ENCODE measurements at regions not wholly inside any gene's neighbourhood (a gene's known extent, or its start where the extent isn't known, plus 50 kb on each side); places are given as distances from the start of the nearest gene placed in this dataset.
A peak's percentile ranks its signal among the peaks of the same experiment; 100 is the strongest.

- no peak for DNase-seq (ENCODE audit: low spot score)
These were observed 238.0 kb upstream of the IRX2 start for GRCh38 chr5:2989517-2989916.

GRCh38 chr5:2986301-2986700 is 234.8 kb upstream of the IRX2 start:
- DNase-seq (ENCODE audit: low spot score): no peak

GRCh38 chr5:2985718-2986117 is 234.2 kb upstream of the IRX2 start:
- no peak for DNase-seq (ENCODE audit: low spot score)

DNA sequence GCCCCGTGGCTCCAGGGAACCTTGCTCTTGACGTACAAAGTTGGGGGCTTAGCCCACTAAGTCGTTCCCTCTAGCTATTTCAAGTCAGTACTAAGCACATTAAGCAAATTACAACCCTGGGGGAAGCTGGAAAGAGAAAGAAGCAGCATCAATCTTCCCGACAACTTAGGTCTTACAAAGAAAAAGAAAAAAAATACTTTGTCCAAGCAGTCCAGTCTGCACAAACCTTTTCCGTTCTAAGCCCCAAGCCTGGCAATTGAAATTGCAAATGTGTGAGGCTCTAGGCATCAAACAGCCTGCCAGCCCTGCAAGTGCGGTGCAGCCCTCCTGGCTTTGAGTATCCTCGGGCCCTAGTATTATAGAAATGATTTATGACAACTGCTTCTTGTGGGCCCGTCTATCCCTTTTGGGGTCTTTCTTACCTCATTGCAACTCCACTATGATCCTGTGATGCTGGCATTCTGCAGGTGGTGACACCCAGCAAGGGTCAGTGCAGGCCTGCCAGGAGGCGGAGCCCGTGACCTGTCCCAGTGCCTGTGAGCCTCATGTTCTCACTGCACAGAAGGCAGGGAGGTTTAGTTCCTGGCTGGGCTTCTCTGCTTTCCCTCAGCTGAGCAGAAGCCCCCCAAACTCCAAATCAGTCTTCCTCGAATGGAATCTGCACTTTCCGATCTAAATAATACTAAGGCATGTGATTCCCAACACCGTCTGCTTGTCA is 232.3 kb upstream of the IRX2 start:
- no peak for DNase-seq (ENCODE audit: low spot score)

DNA sequence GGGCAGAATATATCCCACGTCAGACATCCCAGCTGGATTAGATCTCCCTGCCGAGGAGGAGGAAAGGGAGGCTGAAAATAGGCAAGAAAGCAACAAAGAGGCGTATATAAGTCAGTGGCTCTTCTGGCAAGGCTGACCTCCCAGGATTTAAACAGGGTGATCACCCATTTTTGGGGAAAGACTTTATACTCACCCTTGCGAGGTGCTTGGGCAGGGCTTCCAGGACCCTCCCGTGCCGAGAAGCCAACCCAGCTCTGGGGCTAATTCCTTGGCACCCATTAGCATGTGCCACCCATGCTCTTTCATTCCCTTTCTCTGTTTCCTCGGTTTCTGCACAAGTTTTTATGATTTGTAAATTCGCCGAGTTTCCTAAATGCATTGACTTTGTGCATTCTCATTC is 230.2 kb upstream of the IRX2 start:
- DNase-seq (ENCODE audit: low spot score): no peak

DNA sequence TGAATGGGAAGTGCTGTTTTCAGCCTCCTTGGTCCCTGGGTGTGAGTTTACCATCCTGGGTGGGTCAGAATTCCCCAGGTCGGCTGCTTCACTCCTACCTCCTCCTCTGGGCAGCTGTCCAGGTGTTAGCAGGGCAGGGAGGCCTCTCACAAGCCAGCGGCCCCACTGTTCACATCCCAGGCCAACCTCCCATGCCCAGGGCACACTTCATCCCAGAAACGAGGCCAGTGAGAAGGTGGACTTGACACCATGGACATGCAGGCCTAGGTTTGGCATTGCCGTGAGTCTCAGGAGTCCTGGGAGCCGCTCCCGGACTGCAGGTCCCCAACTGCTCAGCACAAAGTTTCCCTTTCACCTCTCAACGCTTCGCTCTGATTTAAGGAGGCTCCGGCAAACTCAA is 229.6 kb upstream of the IRX2 start:
- DNase-seq (ENCODE audit: low spot score): no peak

DNA sequence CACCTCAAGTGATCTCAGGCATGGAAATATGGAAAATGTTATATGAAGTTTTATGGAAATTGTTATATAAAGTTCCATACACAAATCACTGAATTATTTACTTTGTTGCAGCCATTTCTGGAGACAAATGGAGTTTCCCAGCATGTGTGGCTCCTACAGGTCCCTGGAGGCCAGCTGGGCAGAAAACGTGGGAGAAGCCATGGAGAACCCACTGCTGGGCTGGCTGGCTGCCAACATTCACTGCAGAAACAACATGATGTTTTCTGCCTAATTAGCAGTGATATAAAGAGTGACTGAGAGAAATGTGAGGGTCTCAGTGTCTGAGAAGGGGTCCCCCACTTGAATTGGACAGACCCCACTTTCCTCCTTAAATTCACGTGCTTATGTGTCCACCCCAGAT is 208.8 kb upstream of the IRX2 start:
- DNase-seq (ENCODE audit: low spot score): no peak

DNA sequence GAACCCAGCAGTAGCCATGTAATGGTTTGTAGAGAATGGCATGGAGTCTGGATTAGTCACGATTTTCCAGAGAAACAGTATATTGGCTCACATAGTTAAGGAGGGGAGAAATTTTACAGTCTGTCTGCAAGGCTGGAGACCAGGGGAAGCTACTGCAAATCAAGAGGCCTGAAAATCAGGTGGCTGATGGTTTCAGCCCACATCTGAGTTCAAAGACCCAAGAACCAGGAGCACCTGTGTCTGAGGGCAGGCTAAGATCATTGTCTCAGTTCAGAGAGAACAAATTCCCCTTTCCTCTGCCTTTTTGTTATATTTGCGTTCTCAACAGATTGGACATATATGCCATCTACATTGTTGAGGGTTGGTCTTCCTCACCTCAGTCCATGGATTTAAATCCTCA is 207.5 kb upstream of the IRX2 start:
- no peak for DNase-seq (ENCODE audit: low spot score)

GRCh38 chr5:2948875-2949274 is 197.4 kb upstream of the IRX2 start:
- no peak for DNase-seq (ENCODE audit: low spot score)

GRCh38 chr5:2946315-2946714 is 194.8 kb upstream of the IRX2 start:
- no peak for DNase-seq (ENCODE audit: low spot score)

- DNase-seq (ENCODE audit: low spot score): no peak
These were observed 184.9 kb upstream of the IRX2 start for GRCh38 chr5:2936413-2936812.

- DNase-seq (ENCODE audit: low spot score): no peak
These were observed 178.3 kb upstream of the IRX2 start for GRCh38 chr5:2929779-2930178.

GRCh38 chr5:2921651-2922050 is 170.2 kb upstream of the IRX2 start:
- DNase-seq (ENCODE audit: low spot score): peak; percentile 27

DNA sequence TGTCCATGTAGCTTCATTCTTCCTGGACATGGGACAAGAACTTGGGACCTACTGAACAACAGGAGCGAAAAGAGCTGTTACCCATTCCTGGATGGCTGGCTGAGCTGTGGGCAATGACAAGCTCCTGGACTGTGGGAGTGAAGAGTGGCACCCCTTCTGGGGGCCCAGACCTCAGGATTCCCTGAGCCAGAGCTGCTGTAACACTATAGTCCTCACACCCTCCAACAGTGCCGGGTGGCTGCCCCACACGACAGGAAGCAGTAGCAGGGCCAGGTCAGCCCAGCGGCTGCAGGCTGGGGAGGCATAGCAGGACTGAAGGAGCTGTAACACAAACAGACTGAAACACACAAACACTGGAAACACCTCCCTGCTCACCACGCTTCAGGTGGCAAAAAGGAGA is 169.7 kb upstream of the IRX2 start:
- DNase-seq (ENCODE audit: low spot score): peak; percentile 11

- DNase-seq (ENCODE audit: low spot score): no peak
These were observed 168.8 kb upstream of the IRX2 start for GRCh38 chr5:2920312-2920711.

DNA sequence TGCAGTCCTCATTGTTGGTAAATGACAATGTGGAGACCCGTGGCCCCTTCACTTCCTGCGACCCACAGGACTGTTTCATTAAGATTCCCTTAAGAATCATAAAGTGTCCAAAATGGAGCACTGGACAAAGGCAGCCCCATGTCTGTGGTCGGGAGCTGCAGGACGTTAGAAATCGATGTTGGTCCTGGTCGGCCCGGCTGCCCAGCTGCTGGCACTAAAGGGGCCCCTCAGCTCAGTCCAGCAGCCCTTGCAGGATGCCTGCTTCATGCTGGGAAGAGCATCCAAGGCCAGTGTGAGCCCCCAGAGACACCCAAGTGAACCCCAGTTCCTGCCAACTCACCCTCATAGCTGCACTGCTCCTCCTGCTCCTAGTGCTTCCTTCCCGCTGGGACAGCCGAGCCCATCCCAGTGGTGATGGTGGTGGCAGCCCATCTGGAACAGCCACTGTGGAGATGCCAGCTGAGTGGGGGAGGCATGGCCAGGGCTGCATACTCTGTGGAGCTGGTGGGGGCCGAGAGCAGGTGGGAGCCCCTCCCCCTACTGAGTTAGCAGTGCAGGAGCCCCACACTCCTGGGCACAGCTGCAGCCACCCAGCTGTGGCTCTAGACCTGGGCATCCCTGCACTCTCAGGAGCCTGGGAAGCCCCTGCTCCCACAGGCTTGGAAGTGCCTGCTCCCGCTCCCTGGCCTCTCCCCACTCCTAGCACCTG is 168.0 kb upstream of the IRX2 start:
- DNase-seq (ENCODE audit: low spot score): no peak

DNA sequence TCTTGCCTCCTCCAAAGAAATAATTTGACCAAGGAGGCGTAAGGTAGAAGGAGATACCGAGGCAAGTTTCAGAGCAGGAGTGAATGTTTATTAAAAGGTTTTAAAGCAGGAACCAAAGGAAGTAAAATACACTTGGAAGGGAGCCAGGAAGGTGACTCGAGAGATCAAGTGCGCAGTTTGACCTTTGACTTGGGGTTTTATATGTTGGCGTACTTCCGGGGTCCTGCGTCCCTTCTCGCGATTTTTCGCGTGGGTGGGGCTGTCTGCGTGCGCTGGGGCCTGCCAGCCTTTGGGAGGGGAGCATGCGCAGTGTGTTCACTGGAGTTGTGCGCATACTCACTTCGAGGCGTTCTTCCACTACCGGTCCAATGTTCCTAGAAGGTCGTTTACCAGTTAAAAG is 166.0 kb upstream of the IRX2 start:
- peak; percentile 26 for DNase-seq (ENCODE audit: low spot score)

DNA sequence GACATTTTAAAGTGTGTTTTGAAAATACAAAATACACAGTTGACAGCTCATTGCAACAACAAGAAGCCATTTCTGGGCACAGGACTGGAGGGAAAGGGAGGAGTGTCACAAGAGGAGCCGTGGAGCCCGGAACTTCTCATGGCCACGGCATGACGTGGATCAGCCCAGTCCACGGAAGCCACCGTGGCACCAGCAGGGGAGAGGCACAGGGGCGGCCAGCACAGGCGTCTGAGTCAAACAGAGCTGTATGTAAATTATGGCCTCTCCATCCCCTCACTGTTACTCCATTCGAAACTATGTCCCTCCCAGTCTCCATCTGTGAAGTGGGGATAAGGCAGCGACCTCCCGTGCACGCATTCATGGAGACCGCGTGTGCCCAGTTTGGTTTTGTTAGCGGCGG is 165.6 kb upstream of the IRX2 start:
- no peak for DNase-seq (ENCODE audit: low spot score)

DNA sequence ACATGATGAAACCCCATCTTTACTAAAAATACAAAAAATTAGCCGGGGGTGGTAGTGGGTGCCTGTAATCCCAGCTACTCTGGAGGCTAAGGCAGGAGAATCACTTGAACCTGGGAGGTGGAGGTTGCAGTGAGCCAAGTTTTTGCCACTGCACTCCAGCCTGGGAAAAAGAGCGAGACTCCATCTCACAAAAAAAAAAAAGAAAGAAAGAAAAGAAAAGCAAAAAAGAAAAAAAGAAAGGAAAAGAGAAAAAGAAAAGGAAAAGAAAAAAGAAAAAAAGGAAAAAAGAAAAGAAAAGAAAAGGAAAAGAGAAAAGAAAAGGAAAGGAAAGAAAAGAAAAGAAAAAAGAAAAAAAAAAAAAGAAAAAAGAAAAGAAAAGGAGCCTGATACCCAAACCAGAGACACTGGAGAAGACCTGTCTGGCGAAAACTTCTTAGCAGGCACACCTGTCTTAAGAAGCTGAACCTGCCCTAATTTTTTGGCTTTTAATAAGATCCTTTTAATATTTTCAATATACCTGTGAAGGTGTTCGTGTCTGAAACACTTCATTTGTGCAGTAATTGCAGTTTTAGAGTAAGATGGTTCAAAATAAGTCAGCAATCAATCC is 164.7 kb upstream of the IRX2 start:
- DNase-seq (ENCODE audit: low spot score): no peak

GRCh38 chr5:2914981-2915484 is 163.6 kb upstream of the IRX2 start:
- peak; percentile 53 for DNase-seq (ENCODE audit: low spot score)

DNA sequence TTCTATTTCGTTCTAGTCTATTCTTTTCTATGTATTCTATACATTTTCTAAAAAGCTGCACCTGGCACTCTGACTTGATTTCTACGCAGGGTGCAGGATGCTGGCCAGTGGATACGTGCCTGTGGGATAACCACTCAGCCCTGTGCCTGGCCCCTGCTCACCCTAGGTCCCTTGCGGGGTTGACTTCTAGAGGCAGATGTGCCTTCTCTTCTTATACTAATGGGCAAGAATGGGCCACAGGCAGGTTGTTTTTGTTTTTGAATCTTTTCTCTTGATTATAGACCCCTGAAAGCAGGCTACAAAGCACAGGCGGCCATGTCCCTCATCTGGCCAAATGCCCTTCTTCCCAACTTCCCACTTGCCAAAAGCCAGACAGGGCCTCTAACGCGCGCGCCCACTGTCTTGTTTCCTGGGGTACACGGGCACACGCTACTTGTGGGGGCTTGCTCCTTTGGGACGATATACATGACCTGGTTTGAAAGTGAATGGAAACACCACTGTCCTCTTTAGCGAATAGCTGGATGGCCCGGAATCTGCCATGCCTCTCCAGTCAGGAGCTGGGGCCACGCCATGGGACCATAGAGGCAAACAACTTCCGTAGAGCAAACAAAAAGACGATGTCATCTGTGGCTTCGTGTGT is 162.7 kb upstream of the IRX2 start:
- peak; percentile 38 for DNase-seq (ENCODE audit: low spot score)

- peak; percentile 27 for DNase-seq (ENCODE audit: low spot score)
These were observed 161.8 kb upstream of the IRX2 start for GRCh38 chr5:2913281-2913680.

GRCh38 chr5:2912741-2913140 is 161.3 kb upstream of the IRX2 start:
- peak; percentile 25 for DNase-seq (ENCODE audit: low spot score)

All from ecto neural progenitor cell (in vitro differentiated cells).